ENCODE measurements at regions not wholly inside any gene's neighbourhood (a gene's known extent, or its start where the extent isn't known, plus 50 kb on each side); places are given as distances from the start of the nearest gene placed in this dataset.
A peak's percentile ranks its signal among the peaks of the same experiment; 100 is the strongest.

DNA sequence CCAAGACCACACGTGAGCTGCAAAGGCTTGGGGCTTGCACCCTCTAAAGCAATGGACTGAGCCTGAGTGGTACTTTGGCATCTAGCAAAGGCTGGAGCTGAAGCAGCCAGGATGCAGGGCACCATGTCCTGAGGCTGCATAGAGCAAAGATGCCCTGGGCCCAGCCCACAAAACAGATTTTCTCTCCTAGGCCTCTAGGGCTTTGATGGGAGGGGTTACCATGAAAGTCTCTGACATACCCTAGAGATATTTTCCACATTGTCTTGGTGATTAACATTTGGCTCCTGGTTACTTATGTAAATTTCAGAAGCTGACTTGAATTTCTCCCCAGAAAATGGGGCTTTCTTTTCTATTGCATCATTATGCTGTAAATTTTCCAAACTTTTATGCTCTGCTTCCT is 438.3 kb downstream of the SLC16A7 start:
- peaks cover 4% of the 10 kb centered on the region for H3K27me3 Mint-ChIP-seq (ENCODE audit: unreplicated experiment)
- DNase-seq (ENCODE audit: low spot score) = no peak
- H3K27ac Mint-ChIP-seq (ENCODE audit: unreplicated experiment) = no peak overlapping the region
- H3K4me1 Mint-ChIP-seq (ENCODE audit: unreplicated experiment) = peaks cover 3% of the 10 kb centered on the region
- H3K36me3 Mint-ChIP-seq (ENCODE audit: low read depth, unreplicated experiment) = peaks cover 11% of the 10 kb centered on the region
- H3K4me3 Mint-ChIP-seq (ENCODE audit: unreplicated experiment) = peak overlapping the region; percentile 63
- TF ChIP-seq, protein P1, sequence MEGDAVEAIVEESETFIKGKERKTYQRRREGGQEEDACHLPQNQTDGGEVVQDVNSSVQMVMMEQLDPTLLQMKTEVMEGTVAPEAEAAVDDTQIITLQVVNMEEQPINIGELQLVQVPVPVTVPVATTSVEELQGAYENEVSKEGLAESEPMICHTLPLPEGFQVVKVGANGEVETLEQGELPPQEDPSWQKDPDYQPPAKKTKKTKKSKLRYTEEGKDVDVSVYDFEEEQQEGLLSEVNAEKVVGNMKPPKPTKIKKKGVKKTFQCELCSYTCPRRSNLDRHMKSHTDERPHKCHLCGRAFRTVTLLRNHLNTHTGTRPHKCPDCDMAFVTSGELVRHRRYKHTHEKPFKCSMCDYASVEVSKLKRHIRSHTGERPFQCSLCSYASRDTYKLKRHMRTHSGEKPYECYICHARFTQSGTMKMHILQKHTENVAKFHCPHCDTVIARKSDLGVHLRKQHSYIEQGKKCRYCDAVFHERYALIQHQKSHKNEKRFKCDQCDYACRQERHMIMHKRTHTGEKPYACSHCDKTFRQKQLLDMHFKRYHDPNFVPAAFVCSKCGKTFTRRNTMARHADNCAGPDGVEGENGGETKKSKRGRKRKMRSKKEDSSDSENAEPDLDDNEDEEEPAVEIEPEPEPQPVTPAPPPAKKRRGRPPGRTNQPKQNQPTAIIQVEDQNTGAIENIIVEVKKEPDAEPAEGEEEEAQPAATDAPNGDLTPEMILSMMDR (IDR thresholded peaks at IDR 0.05; ENCODE audit: unreplicated experiment) = no peak
- H3K9me3 Mint-ChIP-seq (ENCODE audit: unreplicated experiment) = peaks cover 6% of the 10 kb centered on the region

DNA sequence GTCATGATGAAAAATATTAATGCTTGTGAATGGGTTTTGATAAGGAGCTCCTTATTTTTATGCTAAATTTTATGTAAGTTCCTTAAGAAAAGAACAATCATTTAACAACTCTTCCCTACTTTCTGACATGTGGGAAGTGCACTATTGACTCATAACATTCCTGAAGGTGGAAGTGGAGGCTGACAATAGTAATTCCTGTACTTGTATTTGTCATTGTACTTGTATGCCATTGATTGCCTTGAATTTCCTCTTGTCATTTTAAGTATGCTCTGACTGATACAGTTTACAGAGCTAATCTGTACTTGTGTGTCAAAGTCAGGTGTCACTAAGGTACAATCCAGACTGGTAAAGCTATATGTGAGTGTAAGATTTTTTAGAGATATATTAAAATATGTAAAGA is 440.0 kb downstream of the SLC16A7 start:
- H3K4me1 Mint-ChIP-seq (ENCODE audit: unreplicated experiment) = peaks cover 3% of the 10 kb centered on the region
- no peak overlapping the region for H3K27ac Mint-ChIP-seq (ENCODE audit: unreplicated experiment)
- peaks cover 11% of the 10 kb centered on the region for H3K36me3 Mint-ChIP-seq (ENCODE audit: low read depth, unreplicated experiment)
- H3K9me3 Mint-ChIP-seq (ENCODE audit: unreplicated experiment) = peaks cover 6% of the 10 kb centered on the region
- TF ChIP-seq, protein P1 (IDR thresholded peaks at IDR 0.05; ENCODE audit: unreplicated experiment) = no peak
- H3K27me3 Mint-ChIP-seq (ENCODE audit: unreplicated experiment) = peaks cover 4% of the 10 kb centered on the region
- no peak overlapping the region for H3K4me3 Mint-ChIP-seq (ENCODE audit: unreplicated experiment)
- no peak for DNase-seq (ENCODE audit: low spot score)

DNA sequence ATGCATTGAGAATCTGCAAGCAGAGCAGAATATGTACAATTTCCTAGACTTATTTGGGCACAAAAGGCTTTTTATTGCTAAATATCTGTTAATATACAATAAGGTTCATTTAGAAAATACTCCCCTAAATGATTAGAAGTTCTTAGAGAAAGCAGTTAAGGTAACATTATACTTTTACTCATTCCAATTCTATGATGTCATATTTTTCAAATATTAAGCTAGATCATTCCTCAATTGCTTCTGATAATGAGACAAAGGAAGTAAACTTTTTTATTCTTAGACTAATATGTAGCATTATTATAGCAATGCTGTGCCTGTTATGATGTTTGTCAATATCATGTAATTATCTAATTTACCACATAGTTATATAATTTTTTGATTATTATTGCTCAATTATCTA is 447.0 kb downstream of the SLC16A7 start:
- Mint-ChIP-seq H3K27ac (ENCODE audit: unreplicated experiment) (no peak overlapping the region), H3K9me3 (ENCODE audit: unreplicated experiment) (no peaks in the 10 kb centered on the region), H3K4me3 (ENCODE audit: unreplicated experiment) (no peak overlapping the region), H3K36me3 (ENCODE audit: low read depth, unreplicated experiment) (no peaks in the 10 kb centered on the region), H3K4me1 (ENCODE audit: unreplicated experiment) (no peaks in the 10 kb centered on the region), H3K27me3 (ENCODE audit: unreplicated experiment) (no peaks in the 10 kb centered on the region)
- TF ChIP-seq, protein P1 (IDR thresholded peaks at IDR 0.05; ENCODE audit: unreplicated experiment) = no peak
- no peak for DNase-seq (ENCODE audit: low spot score)

DNA sequence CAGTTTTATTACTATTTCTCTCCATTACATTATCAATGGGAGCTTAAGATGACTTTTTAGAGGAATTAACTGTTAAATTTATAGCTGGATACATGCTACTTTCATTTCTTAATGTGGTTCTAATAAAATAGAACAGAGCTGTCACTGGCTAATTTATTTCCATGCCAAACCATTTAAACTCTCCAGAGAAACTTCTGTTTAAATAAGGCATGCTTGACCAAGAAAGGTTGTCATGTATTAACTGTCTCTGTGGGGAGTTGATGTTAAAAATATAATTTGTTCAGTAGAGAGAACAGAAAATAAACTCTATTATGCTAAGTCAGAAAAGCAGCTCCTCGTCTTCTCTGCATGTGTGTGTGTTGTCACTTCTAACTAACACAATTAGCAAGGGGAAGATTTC is 447.4 kb downstream of the SLC16A7 start:
- no peak for DNase-seq (ENCODE audit: low spot score)
- H3K4me3 Mint-ChIP-seq (ENCODE audit: unreplicated experiment) = no peak overlapping the region
- no peaks in the 10 kb centered on the region for H3K4me1 Mint-ChIP-seq (ENCODE audit: unreplicated experiment)
- no peaks in the 10 kb centered on the region for H3K27me3 Mint-ChIP-seq (ENCODE audit: unreplicated experiment)
- no peak overlapping the region for H3K27ac Mint-ChIP-seq (ENCODE audit: unreplicated experiment)
- no peaks in the 10 kb centered on the region for H3K9me3 Mint-ChIP-seq (ENCODE audit: unreplicated experiment)
- TF ChIP-seq, protein P1 (IDR thresholded peaks at IDR 0.05; ENCODE audit: unreplicated experiment) = no peak
- H3K36me3 Mint-ChIP-seq (ENCODE audit: low read depth, unreplicated experiment) = no peaks in the 10 kb centered on the region

DNA sequence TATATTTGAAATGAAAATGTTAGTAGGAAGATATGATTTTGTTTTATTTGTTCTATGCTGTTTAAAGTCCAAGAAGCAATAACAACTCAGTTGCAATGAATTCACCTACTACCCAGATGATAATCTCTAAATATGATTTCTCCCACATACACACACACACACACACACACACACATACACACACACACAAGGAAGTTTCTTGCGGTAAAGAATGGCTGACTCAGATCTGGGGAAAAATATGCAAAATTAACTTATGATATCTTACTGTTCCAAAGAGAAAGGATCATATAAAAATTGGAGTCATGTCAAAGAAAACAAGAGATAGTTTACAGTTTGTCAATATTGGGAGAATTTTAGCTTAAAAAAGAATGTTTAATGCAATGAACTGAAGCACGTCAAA is 456.7 kb downstream of the SLC16A7 start:
- TF ChIP-seq, protein P1 (IDR thresholded peaks at IDR 0.05; ENCODE audit: unreplicated experiment) = no peak
- no peaks in the 10 kb centered on the region for H3K36me3 Mint-ChIP-seq (ENCODE audit: low read depth, unreplicated experiment)
- H3K27ac Mint-ChIP-seq (ENCODE audit: unreplicated experiment) = no peak overlapping the region
- H3K4me1 Mint-ChIP-seq (ENCODE audit: unreplicated experiment) = no peaks in the 10 kb centered on the region
- DNase-seq (ENCODE audit: low spot score) = no peak
- H3K4me3 Mint-ChIP-seq (ENCODE audit: unreplicated experiment) = no peak overlapping the region
- H3K27me3 Mint-ChIP-seq (ENCODE audit: unreplicated experiment) = no peaks in the 10 kb centered on the region
- H3K9me3 Mint-ChIP-seq (ENCODE audit: unreplicated experiment) = no peaks in the 10 kb centered on the region

All from endothelial cell (in vitro differentiated cells).